GM21717 (cell line): ENCODE measurements at regions not wholly inside any gene's neighbourhood (a gene's known extent, or its start where the extent isn't known, plus 50 kb on each side); places are given as distances from the start of the nearest gene placed in this dataset.
"Not testable (repeated sequence)": the region's sequence is repeated elsewhere in the genome, so short reads cannot be mapped to it uniquely, and the experiment has no call there.

ENCODE experiments used
- ATAC-seq: cut with Tn5 transposase; IDR thresholded peaks from one replicate; pipeline ENCODE4 v1.9.1; 2021; ENCODE audit warnings: mild to moderate bottlenecking, moderate library complexity; ENCODE audit not compliant: unreplicated experiment

- no peak for ATAC-seq
These were observed 167.1 kb upstream of the TRIB2 start for GRCh38 chr2:12549641-12550040.

- ATAC-seq = no peak
These were observed 164.6 kb upstream of the TRIB2 start for GRCh38 chr2:12552092-12552491.

- peak; percentile 34 for ATAC-seq
These were observed 162.3 kb upstream of the TRIB2 start for GRCh38 chr2:12554224-12555011.

GRCh38 chr2:12555012-12555645, 161.6 kb upstream of the TRIB2 start:
- ATAC-seq = peak; percentile 64

GRCh38 chr2:12556762-12557161, 160.0 kb upstream of the TRIB2 start:
- no peak for ATAC-seq

GRCh38 chr2:12557688-12558087, 159.0 kb upstream of the TRIB2 start:
- ATAC-seq = no peak

GRCh38 chr2:12558519-12558918, 158.2 kb upstream of the TRIB2 start:
- ATAC-seq = no peak

GRCh38 chr2:12560618-12561017, 156.1 kb upstream of the TRIB2 start:
- no peak for ATAC-seq

- no peak for ATAC-seq
These were observed 149.3 kb upstream of the TRIB2 start for GRCh38 chr2:12567411-12567810.

- not testable (repeated sequence) for ATAC-seq
These were observed 147.2 kb upstream of the TRIB2 start for GRCh38 chr2:12569510-12569909.

GRCh38 chr2:12569929-12570328, 146.8 kb upstream of the TRIB2 start:
- not testable (repeated sequence) for ATAC-seq

- ATAC-seq = no peak
These were observed 139.6 kb upstream of the TRIB2 start for GRCh38 chr2:12577091-12577490.

GRCh38 chr2:12577567-12578253, 139.0 kb upstream of the TRIB2 start:
- ATAC-seq = no peak

GRCh38 chr2:12579018-12579417, 137.7 kb upstream of the TRIB2 start:
- no peak for ATAC-seq

GRCh38 chr2:12584338-12584737, 132.4 kb upstream of the TRIB2 start:
- ATAC-seq = no peak

- ATAC-seq = no peak
These were observed 131.0 kb upstream of the TRIB2 start for GRCh38 chr2:12585784-12586183.

GRCh38 chr2:12587228-12587627, 129.5 kb upstream of the TRIB2 start:
- ATAC-seq = no peak

GRCh38 chr2:12587729-12588522, 128.8 kb upstream of the TRIB2 start:
- ATAC-seq = peak; percentile 95

GRCh38 chr2:12588986-12589385, 127.8 kb upstream of the TRIB2 start:
- no peak for ATAC-seq

GRCh38 chr2:12589802-12590320, 126.9 kb upstream of the TRIB2 start:
- no peak for ATAC-seq

GRCh38 chr2:12592296-12592695, 124.4 kb upstream of the TRIB2 start:
- ATAC-seq = no peak
